Endothelial cell of umbilical vein (primary cell): ENCODE measurements at regions not wholly inside any gene's neighbourhood (a gene's known extent, or its start where the extent isn't known, plus 50 kb on each side); places are given as distances from the start of the nearest gene placed in this dataset.

Experiments
- BruUV-seq: library from RNA; stranded (reverse); fragments of 400-500 nt; replicated peaks from 2 replicates; lab custom pipeline; 2021; lab: Mats Ljungman, UMichigan
- CTCF ChIA-PET: fragments of 300-600, 350-600 bp; sonication (Branson Sonifier 250); formaldehyde crosslinking; loops from one replicate; lab custom pipeline; 2021; ENCODE audit warnings: antibody characterized with exemption, inconsistent platforms; lab: Charles Lee
- POLR2A ChIA-PET: fragments of 300-600, 350-600 bp; sonication (Branson Sonifier 250); formaldehyde crosslinking; loops from one replicate; lab custom pipeline; 2021; ENCODE audit warnings: antibody characterized with exemption, inconsistent platforms; lab: Charles Lee
- DNase-seq: peaks from one replicate; pipeline ENCODE4 v3.0.0-alpha.2; 2011; ENCODE audit warnings: low read depth, low spot score
- FAIRE-seq: peaks from 2 replicates; lab custom pipeline; 2011; peaks lifted over from hg19 to GRCh38; lab: Jason Lieb, UNC
- H2AFZ ChIP-seq: 2 replicates; pipeline ENCODE4 v1.6.0; 2012; ENCODE audit warnings: low read depth, low read length, control low read depth, inconsistent platforms
- H3K27ac ChIP-seq: 2 replicates; pipeline ENCODE4 v1.5.1; 2011; ENCODE audit warnings: low read depth, mild to moderate bottlenecking, control low read depth, low read length, moderate library complexity; ENCODE audit not compliant: insufficient read depth
- H3K27me3 ChIP-seq, 2 experiments: 2 replicates each; pipeline versions ENCODE4 v1.6.0 to v1.6.1; 2011; ENCODE audit warnings: low read length in 2 of 2, mixed read lengths in 1 of 2; ENCODE audit not compliant: control insufficient read depth in 2 of 2, insufficient read depth in 2 of 2
- H3K36me3 ChIP-seq, 2 experiments: 2 replicates in 1 of 2; 3 replicates in 1 of 2; pipeline ENCODE4 v1.5.1; 2011; ENCODE audit warnings: low read length in 2 of 2, mild to moderate bottlenecking in 1 of 2, moderate library complexity in 1 of 2; ENCODE audit not compliant: control insufficient read depth in 2 of 2, insufficient read depth in 2 of 2; ENCODE audit errors: extremely low read depth in 1 of 2
- H3K4me1 ChIP-seq: 3 replicates; pipeline ENCODE4 v1.5.1; 2011; ENCODE audit warnings: mild to moderate bottlenecking, low read length; ENCODE audit not compliant: control insufficient read depth, insufficient read depth; ENCODE audit errors: extremely low read depth
- H3K4me2 ChIP-seq: 2 replicates; pipeline ENCODE4 v1.6.1; 2011; ENCODE audit warnings: low read length, control low read depth, mixed read lengths; ENCODE audit not compliant: insufficient read depth
- H3K4me3 ChIP-seq, 3 experiments: fragments of 200-600 bp in 1 of 3; sonication (generic), shearing (Covaris generic) in 1 of 3; replicated peaks in 1 of 3; 2 replicates each; pipeline ENCODE4 v1.5.1; 2011 to 2016; ENCODE audit warnings: control low read depth in 3 of 3, low read length in 3 of 3, mild to moderate bottlenecking in 2 of 3, inconsistent platforms in 1 of 3, low read depth in 1 of 3, moderate library complexity in 1 of 3; ENCODE audit not compliant: insufficient read depth in 1 of 3
- H3K79me2 ChIP-seq: 2 replicates; pipeline ENCODE4 v1.6.0; 2012; ENCODE audit warnings: low read length, inconsistent platforms; ENCODE audit not compliant: control insufficient read depth, insufficient read depth
- H3K9ac ChIP-seq: replicated peaks from 2 replicates; pipeline ENCODE3; 2011; ENCODE audit warnings: low read length, control low read depth; ENCODE audit not compliant: insufficient read depth; ENCODE audit errors: extremely low read depth
- H3K9me1 ChIP-seq: replicated peaks from 3 replicates; pipeline ENCODE4 v1.6.0; 2011; ENCODE audit warnings: mild to moderate bottlenecking, low read length; ENCODE audit not compliant: control insufficient read depth, insufficient read depth; ENCODE audit errors: extremely low read depth
- H3K9me3 ChIP-seq: replicated peaks from 2 replicates; pipeline ENCODE4 v1.5.1; 2012; ENCODE audit warnings: low read length, inconsistent platforms; ENCODE audit not compliant: control insufficient read depth, insufficient read depth
- H4K20me1 ChIP-seq: replicated peaks from 2 replicates; pipeline ENCODE3; 2011; ENCODE audit warnings: mild to moderate bottlenecking, low read length; ENCODE audit not compliant: control insufficient read depth, insufficient read depth; ENCODE audit errors: extremely low read depth
- FOS ChIP-seq: IDR thresholded peaks from 2 replicates; pipeline ENCODE4 v1.6.1; 2011; ENCODE audit warnings: mild to moderate bottlenecking, low read length, moderate library complexity, borderline replicate concordance; ENCODE audit not compliant: insufficient read depth
- GATA2 ChIP-seq: IDR thresholded peaks from 2 replicates; pipeline ENCODE4 v1.7.0; 2011; ENCODE audit warnings: low read depth, mild to moderate bottlenecking, moderate library complexity, mixed read lengths, low read length; ENCODE audit not compliant: insufficient read length, insufficient read depth
- JUN ChIP-seq: IDR thresholded peaks from 2 replicates; pipeline ENCODE4 v1.6.1; 2011; ENCODE audit warnings: borderline replicate concordance, low read depth; ENCODE audit not compliant: insufficient read length, insufficient read depth
- MYC ChIP-seq: IDR thresholded peaks from one replicate; pipeline ENCODE4 v1.6.1; 2011; ENCODE audit warnings: mild to moderate bottlenecking, low read depth, low read length
- POLR2A ChIP-seq: IDR thresholded peaks from 2 replicates; pipeline ENCODE4 v1.6.1; 2012; ENCODE audit warnings: low read depth, mild to moderate bottlenecking, control low read depth, low read length
- POLR2AphosphoS5 ChIP-seq: IDR thresholded peaks from 2 replicates; pipeline ENCODE4 v1.6.1; 2012; ENCODE audit warnings: low read depth, mild to moderate bottlenecking, control low read depth, low read length, moderate library complexity; ENCODE audit not compliant: insufficient read depth
- dilution Hi-C: fragments of 300-500 bp; cut with MboI; formaldehyde crosslinking; loops from one replicate; pipeline ENCODE4 v1.15.0; 2019; ENCODE audit warnings: low sequenced_read_pairs; ENCODE audit not compliant: extremely low pct_ligation_motif_present
- intact Hi-C: fragments of 100-400 bp; cut with micrococcal nuclease; formaldehyde crosslinking; loops from one replicate; pipeline ENCODE4 v1.10.0; 2022
- TF ChIP-seq, protein P1 (sequence below): IDR thresholded peaks from 2 replicates; pipeline ENCODE4 v1.6.1; 2011; ENCODE audit not compliant: insufficient read depth, insufficient read length
- TF ChIP-seq, protein P2 (sequence below), 2 donors: IDR thresholded peaks; 1 replicate in 1 of 2; 2 replicates in 1 of 2; pipeline ENCODE4 v1.5.1; 2011; ENCODE audit warnings: low read length in 2 of 2, mild to moderate bottlenecking in 2 of 2, moderate library complexity in 2 of 2, control low read depth in 1 of 2, inconsistent platforms in 1 of 2, low read depth in 1 of 2; ENCODE audit not compliant: insufficient read depth in 1 of 2; ENCODE audit errors: extremely low read depth in 1 of 2

DNA sequence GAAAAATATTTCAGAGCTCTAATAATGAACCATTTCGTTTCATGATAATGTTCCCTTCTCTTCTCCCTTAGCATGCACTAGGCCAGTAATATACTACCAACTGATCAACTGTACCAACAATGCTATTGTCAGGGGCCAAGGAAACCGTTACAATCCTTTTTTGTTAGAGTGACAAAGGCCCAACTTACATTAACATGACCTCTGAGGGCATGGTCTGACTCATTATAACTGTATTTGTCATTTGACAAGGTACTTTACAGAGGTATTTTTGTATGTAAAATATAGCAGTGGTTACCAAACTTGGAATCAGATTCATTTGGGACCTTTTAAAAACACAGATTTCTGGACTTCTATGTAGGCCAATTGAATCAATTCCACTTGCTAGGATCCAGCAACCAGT, 102.6 kb upstream of the RRP15 start:
- no peaks in the 10 kb centered on the region for H3K36me3 ChIP-seq
- no peaks in the 10 kb centered on the region for H3K79me2 ChIP-seq
- no peaks in the 10 kb centered on the region for H3K9me3 ChIP-seq
- no peak overlapping the region for H3K4me3 ChIP-seq
- DNase-seq (no peak), FAIRE-seq (no peak)
- ChIA-PET POLR2A (no interaction called here), CTCF (no interaction called here)
- intact Hi-C loops (no loop called here), dilution Hi-C loops (no loop called here)
- H3K4me1 ChIP-seq, result no peaks in the 10 kb centered on the region
- H3K9ac ChIP-seq, result no peak overlapping the region
- no peak overlapping the region for H2AFZ ChIP-seq
- H3K27ac ChIP-seq, result no peak overlapping the region
- BruUV-seq, result no TSS peak
- no peaks in the 10 kb centered on the region for H3K27me3 ChIP-seq
- TF ChIP-seq MYC, result no peak
- H3K9me1 ChIP-seq, result no peaks in the 10 kb centered on the region
- no peak overlapping the region for H3K4me2 ChIP-seq
- no peaks in the 10 kb centered on the region for H4K20me1 ChIP-seq

DNA sequence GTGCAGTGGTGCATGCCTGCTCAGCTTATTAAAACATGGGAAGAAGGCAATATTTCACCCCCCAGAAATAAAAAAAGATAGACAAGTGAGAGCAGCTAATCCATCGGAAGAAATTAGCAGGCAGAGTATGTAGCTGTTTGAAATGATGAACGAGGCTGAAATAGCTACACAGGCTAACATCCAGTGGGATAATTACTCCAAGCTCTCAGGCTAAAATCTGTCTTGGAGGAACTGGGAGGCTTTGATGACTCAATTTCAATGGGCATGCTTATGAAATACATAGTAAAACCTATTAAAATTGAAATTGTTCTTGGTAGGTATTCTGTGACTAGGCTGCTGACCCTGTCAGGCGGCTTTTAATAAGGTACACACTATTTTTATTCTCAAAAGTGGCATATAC, 84.1 kb upstream of the RRP15 start:
- intact Hi-C loops (no loop called here), dilution Hi-C loops (no loop called here)
- H3K79me2 ChIP-seq, result no peaks in the 10 kb centered on the region
- H3K4me3 ChIP-seq, result no peak overlapping the region
- TF ChIP-seq, protein P1, sequence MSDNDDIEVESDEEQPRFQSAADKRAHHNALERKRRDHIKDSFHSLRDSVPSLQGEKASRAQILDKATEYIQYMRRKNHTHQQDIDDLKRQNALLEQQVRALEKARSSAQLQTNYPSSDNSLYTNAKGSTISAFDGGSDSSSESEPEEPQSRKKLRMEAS, result no peak
- TF ChIP-seq MYC, result no peak
- no peak for TF ChIP-seq POLR2A
- no peak for TF ChIP-seq FOS
- TF ChIP-seq, protein P2, sequence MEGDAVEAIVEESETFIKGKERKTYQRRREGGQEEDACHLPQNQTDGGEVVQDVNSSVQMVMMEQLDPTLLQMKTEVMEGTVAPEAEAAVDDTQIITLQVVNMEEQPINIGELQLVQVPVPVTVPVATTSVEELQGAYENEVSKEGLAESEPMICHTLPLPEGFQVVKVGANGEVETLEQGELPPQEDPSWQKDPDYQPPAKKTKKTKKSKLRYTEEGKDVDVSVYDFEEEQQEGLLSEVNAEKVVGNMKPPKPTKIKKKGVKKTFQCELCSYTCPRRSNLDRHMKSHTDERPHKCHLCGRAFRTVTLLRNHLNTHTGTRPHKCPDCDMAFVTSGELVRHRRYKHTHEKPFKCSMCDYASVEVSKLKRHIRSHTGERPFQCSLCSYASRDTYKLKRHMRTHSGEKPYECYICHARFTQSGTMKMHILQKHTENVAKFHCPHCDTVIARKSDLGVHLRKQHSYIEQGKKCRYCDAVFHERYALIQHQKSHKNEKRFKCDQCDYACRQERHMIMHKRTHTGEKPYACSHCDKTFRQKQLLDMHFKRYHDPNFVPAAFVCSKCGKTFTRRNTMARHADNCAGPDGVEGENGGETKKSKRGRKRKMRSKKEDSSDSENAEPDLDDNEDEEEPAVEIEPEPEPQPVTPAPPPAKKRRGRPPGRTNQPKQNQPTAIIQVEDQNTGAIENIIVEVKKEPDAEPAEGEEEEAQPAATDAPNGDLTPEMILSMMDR (IDR thresholded peaks at IDR 0.05; ENCODE audit: extremely low read depth in 1 of 2, insufficient read depth in 1 of 2, low read depth in 1 of 2, low read length in 2 of 2), result no peak
- TF ChIP-seq GATA2, result no peak
- TF ChIP-seq JUN, result no peak
- no peak for TF ChIP-seq POLR2AphosphoS5
- no peaks in the 10 kb centered on the region for H3K9me3 ChIP-seq
- ChIA-PET POLR2A (no interaction called here), CTCF (interaction anchor here (1.0 kb wide), 2 partner anchors 11 to 14 kb away, joined by 3 read pairs; no protein-coding TSS in a partner anchor)
- no TSS peak for BruUV-seq
- no peak overlapping the region for H2AFZ ChIP-seq
- DNase-seq, result no peak
- no peaks in the 10 kb centered on the region for H4K20me1 ChIP-seq
- no peaks in the 10 kb centered on the region for H3K36me3 ChIP-seq
- no peak overlapping the region for H3K9ac ChIP-seq
- no peak for FAIRE-seq
- H3K4me2 ChIP-seq, result no peak overlapping the region
- H3K9me1 ChIP-seq, result no peaks in the 10 kb centered on the region
- no peaks in the 10 kb centered on the region for H3K27me3 ChIP-seq
- no peak overlapping the region for H3K27ac ChIP-seq
- H3K4me1 ChIP-seq, result no peaks in the 10 kb centered on the region
